NCI-H226 (cell line): ENCODE measurements at regions not wholly inside any gene's neighbourhood (a gene's known extent, or its start where the extent isn't known, plus 50 kb on each side); places are given as distances from the start of the nearest gene placed in this dataset.
"Not testable (repeated sequence)": the region's sequence is repeated elsewhere in the genome, so short reads cannot be mapped to it uniquely, and the experiment has no call there.

ENCODE experiments used
- DNase-seq: peaks from one replicate; pipeline ENCODE4 v3.0.0-alpha.2; 2015

DNA sequence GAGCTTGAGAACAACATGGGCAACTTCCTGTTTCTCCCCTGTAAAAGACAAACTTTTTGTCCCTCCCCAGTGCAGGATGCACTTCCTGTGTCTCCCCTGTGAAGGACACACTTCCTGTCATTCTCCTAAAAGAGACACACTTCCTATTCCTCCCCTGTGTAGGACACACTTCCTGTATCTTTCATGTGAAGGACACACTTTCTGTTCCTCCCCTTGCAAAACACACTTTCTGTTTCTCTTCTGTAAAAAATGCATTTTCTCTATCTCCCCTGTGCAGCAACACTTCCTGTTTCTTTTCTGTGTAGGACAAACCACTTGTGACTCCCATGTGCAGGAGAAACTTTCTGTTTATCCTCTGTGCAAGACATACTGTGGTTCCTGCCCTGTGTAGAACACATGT is 488.6 kb upstream of the USP9Y start:
- no peak for DNase-seq

DNA sequence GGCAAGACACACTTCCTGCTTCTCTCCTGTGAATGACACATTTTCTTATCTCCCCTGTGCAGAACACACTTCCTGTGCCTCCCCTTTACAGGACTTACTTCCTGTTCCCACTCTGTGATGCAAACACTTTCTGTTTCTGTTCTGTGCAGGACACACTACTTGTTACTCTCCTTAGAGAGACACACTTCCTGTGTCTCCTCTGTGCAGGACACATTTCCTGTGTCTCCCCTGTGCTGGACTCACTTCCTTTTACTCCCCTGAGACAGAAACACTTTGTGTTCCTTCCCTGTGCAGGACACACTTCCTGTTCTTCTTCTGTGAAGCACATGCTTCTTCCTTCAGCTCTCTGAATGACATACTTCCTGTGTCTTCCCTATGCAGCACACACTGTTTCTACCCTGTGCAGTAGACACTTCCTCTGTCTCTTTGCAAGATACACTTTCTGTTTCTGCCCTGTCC is 485.4 kb upstream of the USP9Y start:
- DNase-seq: no peak

DNA sequence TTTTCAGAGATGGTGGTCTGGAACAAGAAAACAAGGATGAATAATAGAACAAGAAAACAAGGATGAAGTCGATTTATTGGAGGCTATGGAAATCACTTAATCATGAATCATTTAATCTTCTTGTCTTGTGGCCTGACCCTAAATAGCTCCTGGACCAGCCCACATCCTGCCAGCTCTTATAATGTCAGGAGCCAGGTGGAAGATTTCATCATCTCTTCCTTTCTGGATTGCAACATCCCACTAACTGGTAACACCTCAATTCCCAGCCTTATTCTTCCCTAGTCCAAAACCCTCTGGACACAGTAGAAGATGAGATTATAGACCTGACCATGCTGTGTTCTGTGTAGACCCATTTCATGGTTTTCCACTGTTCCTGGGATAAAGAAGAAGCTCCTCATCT is 470.1 kb upstream of the USP9Y start:
- DNase-seq: no peak

DNA sequence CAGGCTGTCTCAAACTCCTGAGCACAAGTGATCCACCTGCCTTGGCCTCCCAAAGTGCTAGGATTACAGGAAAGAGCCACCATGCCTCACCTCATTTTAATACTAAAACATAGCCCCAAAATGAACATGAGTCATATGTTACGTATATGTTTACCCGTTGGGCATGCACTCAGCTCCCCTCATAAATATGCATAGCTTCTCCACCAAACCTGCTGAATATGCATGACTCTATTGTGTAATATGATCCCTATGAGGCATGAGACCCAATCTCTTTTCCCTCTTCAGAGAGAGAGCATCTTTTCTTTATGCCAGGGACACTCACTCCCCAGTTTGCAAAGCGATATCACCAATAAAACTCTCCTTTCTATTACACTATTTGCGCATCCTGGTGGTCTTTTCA is 464.6 kb upstream of the USP9Y start:
- no peak for DNase-seq

DNA sequence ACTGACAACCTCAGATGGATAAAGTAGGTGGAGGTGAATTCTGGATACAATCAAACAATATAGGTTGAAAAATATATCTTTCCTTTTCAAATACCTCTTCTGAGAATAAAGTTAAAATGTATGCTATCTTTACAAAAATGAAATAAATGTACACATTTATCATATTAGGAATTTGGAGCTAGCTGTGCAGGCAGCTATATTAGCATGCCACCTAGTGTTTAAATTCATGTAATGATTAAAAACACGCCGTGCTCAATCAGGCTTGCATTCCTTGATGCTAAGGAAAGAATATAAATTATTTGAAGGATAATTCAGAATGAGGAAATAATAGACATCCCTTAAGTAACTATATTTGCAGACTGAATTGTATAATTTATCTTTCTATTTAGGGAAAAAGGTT is 460.7 kb upstream of the USP9Y start:
- DNase-seq: not testable (repeated sequence)

DNA sequence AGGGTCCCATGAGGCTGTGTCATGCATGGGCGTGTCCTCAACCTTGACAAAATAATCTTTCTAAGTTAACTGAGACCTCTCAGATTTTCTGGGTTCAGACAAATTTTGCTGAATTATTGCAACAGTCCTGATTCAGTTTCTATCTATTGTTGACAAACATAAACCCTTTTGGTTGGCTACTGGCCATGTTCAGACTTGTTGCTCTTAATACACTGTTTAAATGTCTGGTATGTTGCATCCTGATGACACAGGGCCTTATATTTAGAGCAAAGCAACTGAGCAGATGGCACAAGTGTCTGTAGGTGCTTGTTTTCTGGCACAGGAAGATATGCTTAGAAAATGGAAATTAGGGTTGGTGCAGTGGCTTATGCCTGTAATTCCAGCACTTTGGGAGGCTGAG is 456.9 kb upstream of the USP9Y start:
- no peak for DNase-seq

DNA sequence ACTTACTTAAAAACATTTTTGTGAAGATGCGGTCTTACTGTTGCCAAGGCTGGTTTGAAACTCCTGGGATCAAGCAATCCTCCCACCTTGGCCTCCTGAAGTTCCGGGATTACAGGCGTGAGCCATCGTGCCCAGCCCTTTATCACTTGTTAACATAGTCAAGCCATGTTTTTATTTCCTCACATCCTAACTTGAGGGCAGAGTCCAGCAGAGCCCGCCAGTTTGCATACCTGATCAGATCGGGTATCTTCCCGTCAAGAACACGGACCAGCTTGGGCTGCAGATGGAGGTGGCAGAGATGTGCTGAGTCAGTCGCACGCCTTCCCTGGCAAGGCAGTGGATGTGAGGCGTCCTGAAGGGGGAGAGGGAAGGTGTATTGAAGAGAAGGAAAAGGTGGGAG is 447.3 kb upstream of the USP9Y start:
- no peak for DNase-seq

DNA sequence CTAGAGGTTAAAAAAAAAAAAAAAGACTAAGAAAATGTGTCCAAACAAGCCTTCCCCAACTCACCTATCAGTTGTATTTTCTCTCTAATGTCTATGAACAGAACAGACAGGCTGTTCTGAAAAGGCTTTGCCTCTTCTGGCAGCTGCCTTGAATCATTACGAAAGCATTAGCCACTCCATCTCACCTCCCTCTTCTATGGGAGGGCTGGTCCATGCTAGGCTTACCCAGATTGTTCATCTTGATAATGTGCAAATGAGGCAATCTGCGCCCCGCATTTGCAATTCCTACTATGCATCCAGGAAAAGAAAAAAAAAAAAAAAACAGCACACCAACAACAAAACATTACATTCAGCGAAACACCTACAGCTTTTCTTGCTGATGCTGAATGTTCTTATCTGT is 429.9 kb upstream of the USP9Y start:
- no peak for DNase-seq

DNA sequence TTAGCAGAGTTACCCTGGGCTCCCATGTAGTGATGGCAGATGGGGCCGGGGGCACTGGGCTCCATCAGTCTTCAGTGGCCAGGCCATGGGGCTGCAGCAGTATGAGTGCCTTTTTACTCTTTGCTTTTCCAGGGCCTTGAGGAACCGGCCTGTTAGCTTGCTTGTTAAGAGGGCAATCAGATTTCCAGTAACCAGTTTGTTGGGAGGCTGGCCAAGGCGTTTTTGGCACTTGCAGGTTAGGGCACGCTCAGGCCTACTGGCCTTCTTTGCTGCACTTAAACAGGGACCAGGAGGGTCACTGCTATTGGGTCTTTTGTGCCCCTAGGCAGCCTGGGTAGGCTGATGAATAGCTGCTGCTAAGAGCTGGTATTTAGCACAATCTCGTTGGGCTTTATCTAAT is 415.4 kb upstream of the USP9Y start:
- DNase-seq: no peak

DNA sequence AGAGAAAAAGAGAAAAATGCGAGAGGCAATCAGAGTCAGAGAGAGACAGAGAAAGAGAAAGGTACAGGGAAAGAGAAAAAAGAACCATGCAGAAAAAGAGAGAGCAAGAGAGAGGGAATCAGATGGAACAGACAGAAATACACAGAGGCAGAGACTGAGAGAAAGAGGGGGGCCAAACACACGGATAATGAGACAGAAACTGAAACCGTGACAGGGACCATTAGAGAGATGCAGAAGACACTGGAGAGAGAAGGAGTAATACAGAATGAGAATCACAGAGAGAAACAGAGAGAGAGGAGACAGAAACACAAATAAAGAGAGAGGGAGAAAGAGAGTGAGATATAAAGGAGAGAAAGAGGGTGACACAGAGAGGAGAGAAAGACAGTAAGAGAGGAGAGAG is 412.1 kb upstream of the USP9Y start:
- DNase-seq: no peak

DNA sequence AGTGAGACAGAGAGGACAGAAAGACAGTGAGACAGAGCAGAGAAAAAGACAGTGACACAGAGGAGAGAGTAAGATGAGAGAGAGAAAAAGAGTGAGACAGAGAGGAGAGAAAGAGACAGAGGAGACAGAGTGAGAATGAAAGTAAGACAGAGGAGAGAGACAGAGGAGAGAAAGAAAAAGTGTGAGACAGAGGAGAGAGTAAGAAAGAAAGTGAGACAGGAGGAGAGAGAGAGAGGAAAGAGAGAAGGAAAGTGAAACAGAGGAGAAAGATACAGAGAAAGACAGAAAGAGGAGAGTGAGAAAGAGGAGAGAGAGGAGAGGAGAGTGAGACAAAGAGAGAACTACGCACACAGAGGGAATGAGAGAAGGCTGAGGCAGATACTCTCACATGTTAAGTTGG is 411.6 kb upstream of the USP9Y start:
- no peak for DNase-seq

DNA sequence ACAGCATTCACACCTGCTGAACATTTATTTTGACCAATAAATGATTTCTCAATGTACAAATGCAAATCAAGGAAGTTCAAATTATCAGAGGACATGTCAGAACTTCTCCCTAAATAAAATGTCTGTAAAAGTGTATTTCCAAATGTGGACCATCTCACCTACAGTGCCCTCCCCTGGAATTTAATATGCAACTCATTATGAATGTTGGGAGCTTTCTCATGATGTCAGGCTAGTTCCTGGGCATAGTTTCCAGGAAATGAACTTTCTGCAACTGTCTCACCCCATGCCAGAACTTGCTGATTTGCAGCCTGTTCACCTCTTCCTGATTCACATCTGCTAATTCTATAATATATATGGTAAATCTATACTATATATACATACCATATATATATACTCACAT is 408.5 kb upstream of the USP9Y start:
- no peak for DNase-seq

DNA sequence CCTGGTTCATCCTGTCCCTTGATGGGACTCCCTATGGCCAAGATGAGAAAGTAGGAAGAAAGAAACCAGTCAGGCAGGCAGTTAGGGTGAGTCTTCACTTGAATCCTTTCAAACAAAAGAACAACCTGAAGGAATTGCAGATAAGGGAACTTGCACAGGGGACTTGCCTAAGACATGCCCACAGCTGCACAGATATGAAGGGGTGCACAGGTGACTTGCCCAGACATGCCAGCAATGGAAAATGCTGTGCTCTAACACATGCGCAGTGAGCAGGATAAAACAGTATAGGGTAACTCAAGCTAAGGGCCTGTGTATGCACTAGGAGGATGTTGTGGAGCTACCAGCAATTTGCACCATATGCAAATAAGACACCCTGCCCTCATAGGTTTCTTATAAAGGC is 404.6 kb upstream of the USP9Y start:
- no peak for DNase-seq

DNA sequence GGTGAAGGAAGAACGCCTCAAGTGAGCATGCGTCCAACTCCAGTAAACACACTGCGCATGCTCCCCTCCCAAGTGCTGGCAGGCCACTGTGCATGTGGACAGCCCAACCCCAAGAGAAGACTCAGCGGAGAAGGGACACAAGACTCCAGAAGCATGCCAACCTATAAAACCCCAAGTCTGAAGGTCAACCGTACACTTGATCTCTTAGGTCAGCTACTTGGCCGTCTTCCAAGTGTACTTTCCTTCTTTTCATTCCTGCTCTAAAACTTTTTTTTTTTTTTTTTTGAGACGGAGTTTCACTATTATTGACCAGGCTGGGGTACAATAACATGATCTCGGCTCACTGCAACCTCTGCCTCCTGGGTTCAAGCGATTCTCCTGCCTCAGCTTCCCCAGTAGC is 401.2 kb upstream of the USP9Y start:
- not testable (repeated sequence) for DNase-seq

DNA sequence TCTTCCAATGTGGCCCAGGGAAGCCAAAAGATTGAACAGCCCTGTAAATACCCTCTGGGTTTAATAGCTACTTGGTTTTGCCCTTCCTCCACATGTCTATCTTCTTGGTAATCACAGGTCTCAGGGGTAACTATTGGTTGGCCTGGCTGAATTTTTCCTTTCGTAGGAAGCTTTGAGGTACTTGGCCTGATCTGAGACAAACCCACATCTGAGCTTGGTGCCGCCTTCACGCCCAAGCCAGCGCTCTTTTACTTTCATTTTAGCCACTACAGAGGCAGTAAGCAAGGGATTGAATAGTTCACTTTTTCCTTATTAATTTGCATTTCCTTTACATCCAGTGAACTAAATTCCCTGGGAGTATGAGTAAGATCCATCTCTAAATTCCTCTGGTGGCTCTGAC is 397.6 kb upstream of the USP9Y start:
- DNase-seq: no peak

DNA sequence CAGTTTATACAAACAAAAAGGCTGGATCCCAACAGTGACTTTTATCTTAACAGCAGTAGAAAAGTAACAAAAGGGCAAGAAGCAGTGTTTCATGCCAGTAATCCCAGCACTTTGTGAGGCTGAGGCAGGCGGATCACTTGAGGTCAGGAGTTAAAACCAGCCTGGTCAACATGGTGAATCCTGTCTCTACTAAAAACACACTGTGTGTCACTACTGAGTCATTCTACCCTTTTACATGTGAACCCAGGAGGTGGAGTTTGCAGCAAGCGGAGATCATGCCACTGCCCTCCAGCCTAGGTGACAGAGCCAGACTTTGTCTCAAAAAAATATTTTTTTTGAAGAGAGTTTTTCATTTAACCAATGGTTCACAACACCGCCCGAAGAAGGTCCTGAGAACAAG is 395.6 kb upstream of the USP9Y start:
- no peak for DNase-seq

DNA sequence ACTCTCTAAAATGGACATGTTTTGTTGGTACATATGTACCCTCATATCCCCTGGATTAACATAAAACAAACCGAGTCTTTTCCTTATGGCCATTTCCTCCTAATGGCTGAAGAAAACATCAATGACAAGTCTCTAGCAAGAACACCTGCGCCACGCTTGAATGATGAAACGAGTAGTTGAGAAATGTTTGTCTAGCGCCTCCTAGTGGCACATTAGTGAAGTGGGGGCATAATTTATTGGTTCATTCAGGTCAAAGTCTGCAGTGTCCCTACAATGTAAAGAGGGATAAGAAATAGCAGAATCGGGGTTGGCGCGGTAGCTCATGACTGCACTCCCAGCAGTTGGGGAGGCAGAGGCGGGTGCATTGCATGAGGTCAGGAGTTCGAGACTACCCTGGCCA is 391.8 kb upstream of the USP9Y start:
- DNase-seq: no peak

DNA sequence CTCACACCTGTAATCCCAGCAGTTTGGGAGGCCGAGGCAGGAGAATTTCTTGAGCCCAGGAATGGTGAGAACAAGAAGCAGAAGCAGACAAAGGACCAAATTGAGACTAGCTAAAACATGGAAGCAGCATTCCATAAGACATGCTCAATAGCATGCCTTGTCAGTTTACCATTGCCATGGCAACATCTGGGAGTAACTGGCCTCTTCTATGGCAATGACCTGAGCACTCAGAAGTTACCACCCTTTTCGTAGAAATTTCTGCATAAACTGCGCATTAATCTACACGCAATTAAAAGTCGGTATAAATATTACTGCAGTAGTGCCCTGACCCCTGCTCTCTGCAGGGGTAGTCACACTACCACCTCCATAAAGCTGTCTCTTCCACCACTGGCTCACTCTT is 390.2 kb upstream of the USP9Y start:
- no peak for DNase-seq

DNA sequence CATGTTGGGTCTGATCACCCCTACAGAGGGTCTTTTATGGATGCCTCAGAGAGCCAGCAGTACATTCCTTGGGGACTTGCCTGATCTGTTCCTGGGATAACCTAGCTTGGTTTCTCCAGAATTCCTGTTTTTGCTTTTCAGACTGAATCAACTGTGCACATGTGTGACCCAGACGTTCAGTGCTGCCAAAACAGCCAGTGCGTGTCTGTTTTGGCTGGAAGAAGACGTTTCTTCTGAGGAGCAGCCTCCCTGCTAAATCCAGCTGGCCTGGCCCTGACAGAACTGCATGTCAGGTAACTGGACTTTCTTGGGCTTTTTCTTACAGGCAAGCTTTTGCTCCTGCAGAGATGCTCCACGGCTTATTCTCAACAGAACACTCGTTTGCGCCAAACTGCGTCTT is 373.3 kb upstream of the USP9Y start:
- no peak for DNase-seq

DNA sequence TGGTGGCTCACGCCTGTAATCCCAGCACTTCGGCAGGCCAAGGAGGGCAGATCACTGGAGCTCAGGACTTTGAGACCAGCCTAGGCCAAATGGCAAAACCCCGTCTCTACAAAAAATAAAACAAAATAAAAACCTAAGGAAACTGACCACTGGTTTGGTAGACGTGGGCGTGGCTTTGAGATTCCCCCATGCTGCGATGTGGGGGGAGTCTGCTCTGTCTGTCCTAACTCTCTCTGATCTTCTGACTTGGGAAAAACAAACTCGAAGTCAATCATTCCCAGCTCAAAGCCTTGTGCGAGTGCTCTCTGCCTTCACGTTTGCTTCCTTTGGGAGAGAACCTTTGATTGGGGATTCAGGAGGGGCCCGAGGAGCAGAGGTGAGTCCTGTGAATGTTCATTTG is 369.1 kb upstream of the USP9Y start:
- not testable (repeated sequence) for DNase-seq

DNA sequence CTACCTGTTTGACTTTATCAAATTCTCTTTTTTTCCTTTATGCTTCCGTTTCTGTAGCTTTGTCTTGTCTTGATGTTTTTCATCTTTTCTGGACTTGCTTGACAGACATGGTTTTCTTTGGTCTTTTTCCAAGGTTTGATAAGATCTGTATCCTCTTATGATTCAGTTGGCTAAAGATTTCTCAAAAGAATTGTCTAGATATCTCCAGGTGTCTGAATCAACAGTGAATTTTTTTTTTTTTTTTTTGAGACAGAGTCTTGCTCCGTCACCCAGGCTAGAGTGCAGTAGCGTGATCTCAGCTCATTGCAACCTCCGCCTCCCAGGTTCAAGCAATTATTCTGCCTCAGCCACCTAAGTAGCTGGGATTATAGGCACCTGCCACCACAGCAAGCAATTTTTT is 357.8 kb upstream of the USP9Y start:
- DNase-seq: no peak

DNA sequence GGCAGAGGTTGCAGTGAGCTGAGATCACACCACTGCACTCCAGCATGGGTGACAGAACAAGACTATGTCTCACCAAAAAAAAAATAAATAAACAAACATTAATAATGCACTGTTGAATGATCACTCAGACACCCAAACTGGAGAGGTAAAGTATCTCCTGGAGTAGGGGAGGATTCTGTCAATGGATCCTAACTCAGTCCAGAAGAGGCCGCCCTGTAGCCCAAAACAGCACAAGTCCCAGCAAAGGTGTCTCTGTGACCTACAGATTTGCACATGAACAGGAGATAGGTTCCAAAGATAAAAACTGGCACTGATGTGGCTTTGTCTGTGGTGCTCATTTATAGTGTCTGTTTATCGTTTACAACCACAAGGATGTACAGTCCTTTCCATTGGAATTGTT is 352.9 kb upstream of the USP9Y start:
- DNase-seq: no peak

DNA sequence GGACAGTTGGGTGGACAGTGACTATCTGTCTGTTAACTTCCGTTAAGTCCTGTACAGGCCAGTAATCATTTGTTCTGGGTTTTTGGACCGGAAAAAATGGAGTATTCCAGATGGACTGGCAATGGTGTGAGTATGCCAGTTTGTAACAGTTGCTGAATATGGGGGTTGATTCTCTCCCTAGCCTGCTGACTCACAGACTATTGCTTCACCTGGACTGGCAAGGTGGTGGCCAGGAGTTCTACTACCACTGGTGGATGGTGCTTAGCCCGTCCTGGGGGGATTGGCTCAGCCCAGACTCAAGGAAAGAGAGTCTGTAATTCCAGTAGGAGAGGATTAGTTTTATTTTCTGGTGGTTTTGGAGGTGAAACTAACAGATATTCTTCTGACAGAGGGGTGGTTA is 343.8 kb upstream of the USP9Y start:
- DNase-seq: no peak

DNA sequence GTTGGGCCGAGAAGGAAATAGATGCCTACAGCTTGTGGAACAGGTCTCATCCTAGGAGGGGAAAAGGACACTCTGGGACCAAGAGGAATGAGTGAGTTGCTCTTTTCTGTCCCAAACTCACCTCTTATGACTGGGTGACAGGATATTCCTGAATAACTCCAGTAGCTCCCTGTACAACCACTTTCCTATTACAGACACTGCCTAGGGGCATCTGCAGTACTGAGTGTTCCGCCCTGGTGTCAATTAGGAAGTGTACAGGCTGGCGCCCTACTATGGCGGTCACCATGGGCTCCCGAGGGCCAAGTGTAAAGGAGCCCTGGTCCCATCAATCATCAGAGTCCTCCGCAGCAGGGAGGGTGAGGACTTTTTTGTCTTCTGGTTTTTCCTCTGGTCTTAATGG is 343.4 kb upstream of the USP9Y start:
- DNase-seq: no peak

DNA sequence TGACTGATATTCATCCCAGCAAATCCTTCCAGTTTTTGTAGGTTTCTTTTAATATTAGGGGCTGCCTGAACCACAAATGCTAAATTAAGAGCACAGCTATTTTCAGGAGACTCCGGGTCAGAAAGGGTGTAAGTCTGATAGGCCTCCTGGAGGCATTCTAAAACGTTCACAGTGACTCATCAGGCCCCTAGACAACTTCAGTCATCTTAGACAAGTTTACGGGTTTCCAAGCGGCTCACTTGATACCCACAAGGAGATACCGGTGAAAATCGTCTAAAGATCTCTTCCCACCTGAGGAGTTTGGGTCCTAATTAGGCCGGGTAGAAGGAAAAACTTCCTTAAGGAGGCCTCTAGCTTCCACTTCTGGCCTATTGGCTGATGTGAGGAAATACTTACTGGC is 342.7 kb upstream of the USP9Y start:
- no peak for DNase-seq

DNA sequence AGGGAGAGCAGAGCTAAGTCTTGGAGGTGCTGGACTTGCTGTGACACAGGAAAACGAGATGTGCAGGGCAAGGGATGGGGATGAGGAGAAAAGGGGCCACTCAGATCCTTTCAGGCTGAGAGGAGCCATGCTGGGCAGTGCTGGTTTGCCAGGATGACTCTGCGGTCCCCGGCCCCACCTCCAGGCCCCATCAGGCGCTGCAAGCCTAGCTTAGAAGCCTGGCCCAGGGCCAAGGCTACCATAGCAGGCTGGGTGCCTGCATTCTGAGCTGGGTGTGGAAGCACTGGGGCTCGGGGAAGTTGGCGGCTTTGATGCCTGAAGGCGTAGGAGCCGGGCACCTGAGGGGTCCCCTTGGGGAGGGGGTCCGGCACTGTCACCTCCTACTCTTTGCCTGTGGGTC is 341.2 kb upstream of the USP9Y start:
- no peak for DNase-seq
